AG09319 (cell line): ENCODE measurements at regions not wholly inside any gene's neighbourhood (a gene's known extent, or its start where the extent isn't known, plus 50 kb on each side); places are given as distances from the start of the nearest gene placed in this dataset.

Experiments
- DNase-seq: peaks from one replicate; pipeline ENCODE4 v3.0.0-alpha.2; 2010; ENCODE audit warnings: low read depth; ENCODE audit errors: extremely low read depth
- CTCF ChIP-seq: IDR thresholded peaks from 2 replicates; pipeline ENCODE4 v1.5.1; 2011; ENCODE audit warnings: low read depth, mild to moderate bottlenecking, inconsistent platforms, low read length, moderate library complexity

GRCh38 chr4:132865922-132866321 is 283.2 kb upstream of the PCDH10 start:
- DNase-seq, result no peak
- TF ChIP-seq CTCF, result no peak

- no peak for DNase-seq
- TF ChIP-seq CTCF, result no peak
These were observed 282.5 kb upstream of the PCDH10 start for GRCh38 chr4:132866616-132867015.

GRCh38 chr4:132893787-132894186 is 255.3 kb upstream of the PCDH10 start:
- DNase-seq, result no peak

GRCh38 chr4:132901224-132901623 is 247.9 kb upstream of the PCDH10 start:
- no peak for TF ChIP-seq CTCF
- DNase-seq, result no peak

More at GRCh38 chr4:132893787-132894186, 255.3 kb upstream of the PCDH10 start:
- TF ChIP-seq CTCF, result no peak

GRCh38 chr4:132910229-132910748 is 238.8 kb upstream of the PCDH10 start:
- no peak for DNase-seq
- TF ChIP-seq CTCF, result no peak

- no peak for DNase-seq
- TF ChIP-seq CTCF, result no peak
These were observed 231.0 kb upstream of the PCDH10 start for GRCh38 chr4:132918096-132918495.

GRCh38 chr4:132923516-132923915 is 225.6 kb upstream of the PCDH10 start:
- no peak for DNase-seq
- no peak for TF ChIP-seq CTCF
